ENCODE measurements at regions not wholly inside any gene's neighbourhood (a gene's known extent, or its start where the extent isn't known, plus 50 kb on each side); places are given as distances from the start of the nearest gene placed in this dataset.

DNA sequence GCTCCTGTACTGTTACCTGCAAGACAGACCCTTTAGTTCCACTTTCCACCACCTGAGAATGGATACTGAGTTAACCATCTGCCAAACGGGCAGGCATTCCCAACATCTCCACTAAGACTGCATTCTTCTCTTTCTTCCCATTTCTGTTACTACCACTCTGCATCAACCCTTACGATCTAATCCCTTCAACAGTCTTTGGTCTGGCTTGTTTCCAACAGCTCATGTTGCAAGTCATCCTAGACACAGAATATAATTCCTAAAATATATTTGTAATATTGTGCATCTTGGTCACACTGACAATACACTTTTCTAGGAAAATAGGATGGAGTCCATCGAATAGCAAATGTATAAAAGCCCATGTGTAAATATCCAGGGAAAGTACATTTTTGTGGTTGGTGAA lies 166.7 kb downstream of the SIPA1L2 start:
- intact Hi-C loops (cut with micrococcal nuclease) = no loop called here
- Histone ChIP-seq H3K79me2 (ENCODE audit: control insufficient read depth, insufficient read depth, low read length) (no peaks in the 10 kb centered on the region), H3K9me3 (replicated peaks; ENCODE audit: control insufficient read depth, insufficient read depth, low read length) (no peaks in the 10 kb centered on the region), H3K4me1 (ENCODE audit: control insufficient read depth, extremely low read depth, insufficient read depth, low read length) (no peaks in the 10 kb centered on the region), H4K20me1 (replicated peaks; ENCODE audit: control insufficient read depth, extremely low read depth, insufficient read depth, low read length) (no peaks in the 10 kb centered on the region), H3K9ac (replicated peaks; ENCODE audit: extremely low read depth, insufficient read depth, low read length) (no peak overlapping the region), H3K36me3 (ENCODE audit: control insufficient read depth in 2 of 2, extremely low read depth in 1 of 2, insufficient read depth in 2 of 2, low read length in 2 of 2) (no peaks in the 10 kb centered on the region), H3K9me1 (replicated peaks; ENCODE audit: control insufficient read depth, extremely low read depth, insufficient read depth, low read length) (no peaks in the 10 kb centered on the region), H3K4me2 (ENCODE audit: insufficient read depth, low read length) (no peak overlapping the region), H3K4me3 (replicated peaks in 1 of 3; ENCODE audit: insufficient read depth in 1 of 3, low read depth in 1 of 3, low read length in 3 of 3) (no peak overlapping the region), H3K27ac (ENCODE audit: insufficient read depth, low read depth, low read length) (no peak overlapping the region), H2AFZ (ENCODE audit: low read depth, low read length) (no peak overlapping the region), H3K27me3 (ENCODE audit: control insufficient read depth in 2 of 2, insufficient read depth in 2 of 2, low read length in 2 of 2) (no peaks in the 10 kb centered on the region)
- TF ChIP-seq MAX (IDR thresholded peaks at IDR 0.05; ENCODE audit: insufficient read depth, insufficient read length) (no peak), EZH2 (IDR thresholded peaks at IDR 0.05; ENCODE audit: borderline replicate concordance, low read depth, low read length, severe bottlenecking) (no peak), JUN (IDR thresholded peaks at IDR 0.05; ENCODE audit: borderline replicate concordance, insufficient read depth, insufficient read length, low read depth) (no peak), POLR2AphosphoS5 (IDR thresholded peaks at IDR 0.05; ENCODE audit: insufficient read depth, low read depth, low read length) (no peak), FOS (IDR thresholded peaks at IDR 0.05; ENCODE audit: borderline replicate concordance, insufficient read depth, low read length) (no peak), GATA2 (IDR thresholded peaks at IDR 0.05; ENCODE audit: insufficient read depth, insufficient read length, low read depth, low read length) (no peak), MYC (IDR thresholded peaks at IDR 0.05; ENCODE audit: low read depth, low read length) (no peak), POLR2A (IDR thresholded peaks at IDR 0.05; ENCODE audit: low read depth, low read length) (no peak)
- TF ChIP-seq, protein P1, sequence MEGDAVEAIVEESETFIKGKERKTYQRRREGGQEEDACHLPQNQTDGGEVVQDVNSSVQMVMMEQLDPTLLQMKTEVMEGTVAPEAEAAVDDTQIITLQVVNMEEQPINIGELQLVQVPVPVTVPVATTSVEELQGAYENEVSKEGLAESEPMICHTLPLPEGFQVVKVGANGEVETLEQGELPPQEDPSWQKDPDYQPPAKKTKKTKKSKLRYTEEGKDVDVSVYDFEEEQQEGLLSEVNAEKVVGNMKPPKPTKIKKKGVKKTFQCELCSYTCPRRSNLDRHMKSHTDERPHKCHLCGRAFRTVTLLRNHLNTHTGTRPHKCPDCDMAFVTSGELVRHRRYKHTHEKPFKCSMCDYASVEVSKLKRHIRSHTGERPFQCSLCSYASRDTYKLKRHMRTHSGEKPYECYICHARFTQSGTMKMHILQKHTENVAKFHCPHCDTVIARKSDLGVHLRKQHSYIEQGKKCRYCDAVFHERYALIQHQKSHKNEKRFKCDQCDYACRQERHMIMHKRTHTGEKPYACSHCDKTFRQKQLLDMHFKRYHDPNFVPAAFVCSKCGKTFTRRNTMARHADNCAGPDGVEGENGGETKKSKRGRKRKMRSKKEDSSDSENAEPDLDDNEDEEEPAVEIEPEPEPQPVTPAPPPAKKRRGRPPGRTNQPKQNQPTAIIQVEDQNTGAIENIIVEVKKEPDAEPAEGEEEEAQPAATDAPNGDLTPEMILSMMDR (IDR thresholded peaks at IDR 0.05; ENCODE audit: extremely low read depth in 1 of 2, insufficient read depth in 1 of 2, low read depth in 1 of 2, low read length in 2 of 2) = no peak
- dilution Hi-C loops (cut with MboI; ENCODE audit: extremely low pct_ligation_motif_present, low sequenced_read_pairs) = no loop called here
- FAIRE-seq (no peak), DNase-seq (ENCODE audit: low read depth, low spot score) (no peak)
- no TSS peak for BruUV-seq (replicated peaks)
- ChIA-PET CTCF (no interaction called here), POLR2A (no interaction called here)

Measured in endothelial cell of umbilical vein (primary cell).